Spleen (tissue), 7 donors: ENCODE measurements at regions not wholly inside any gene's neighbourhood (a gene's known extent, or its start where the extent isn't known, plus 50 kb on each side); places are given as distances from the start of the nearest gene placed in this dataset.

ENCODE experiments used
- POLR2A ChIP-seq, 3 donors: fragments of 450-650 bp; IDR thresholded peaks; one replicate each; pipeline ENCODE4 v1.5.1; 2017; ENCODE audit warnings: antibody characterized with exemption in 3 of 3, mild to moderate bottlenecking in 1 of 3
- POLR2AphosphoS5 ChIP-seq, 3 donors: sonication (generic); formaldehyde crosslinking; IDR thresholded peaks; one replicate each; pipeline ENCODE4 v1.5.1; 2017; ENCODE audit warnings: antibody characterized with exemption in 3 of 3
- TF ChIP-seq, protein P1 (sequence below), 11 experiments: fragments of 200-600 bp in 7 of 11; fragments of 450-650 bp in 4 of 11; sonication (generic) in 4 of 11; IDR thresholded peaks in 8 of 11; conservative IDR thresholded peaks in 3 of 11; 1 replicate in 7 of 11; 2 replicates in 4 of 11; pipeline versions ENCODE4 v1.4.0 to v1.8.0; 2016 to 2021; ENCODE audit warnings: antibody characterized with exemption in 11 of 11, inconsistent platforms in 4 of 11, mild to moderate bottlenecking in 1 of 11
- donor health status: DM: no; HTN: no; CAD: no; lungs with moderate emphysema.
- donor health status: DM: no; HTN: no; CAD: no.
- donor health status: DM: no; HTN: no; CAD: no.

DNA sequence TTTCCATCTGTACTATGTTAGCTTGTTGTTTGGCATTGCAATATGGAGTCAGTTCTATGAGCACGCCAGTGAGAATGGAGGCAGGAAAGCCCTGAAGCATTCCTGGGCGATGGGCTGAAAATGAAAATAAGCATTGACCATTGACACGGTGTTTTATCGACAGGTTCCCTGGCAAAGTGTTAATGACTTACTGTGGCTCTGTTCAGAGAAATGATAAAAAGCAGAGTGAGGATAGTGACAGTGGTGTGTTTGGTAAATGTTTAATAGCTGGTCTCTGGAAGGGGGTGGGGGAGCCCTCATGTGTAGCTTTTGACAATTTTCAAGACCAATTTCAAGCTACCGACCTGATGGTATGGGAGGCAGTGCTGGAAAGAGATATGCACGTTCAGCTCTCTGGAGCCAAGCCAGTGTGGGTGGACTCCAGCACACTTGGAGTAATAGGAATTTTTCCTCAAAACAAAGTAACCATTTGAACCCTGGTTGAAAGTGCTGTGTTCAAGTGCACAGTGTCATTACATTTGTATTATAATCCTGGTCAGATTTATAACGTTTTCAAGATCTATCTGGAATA, 341.7 kb upstream of the ROBO2 start:
- TF ChIP-seq, protein P1, sequence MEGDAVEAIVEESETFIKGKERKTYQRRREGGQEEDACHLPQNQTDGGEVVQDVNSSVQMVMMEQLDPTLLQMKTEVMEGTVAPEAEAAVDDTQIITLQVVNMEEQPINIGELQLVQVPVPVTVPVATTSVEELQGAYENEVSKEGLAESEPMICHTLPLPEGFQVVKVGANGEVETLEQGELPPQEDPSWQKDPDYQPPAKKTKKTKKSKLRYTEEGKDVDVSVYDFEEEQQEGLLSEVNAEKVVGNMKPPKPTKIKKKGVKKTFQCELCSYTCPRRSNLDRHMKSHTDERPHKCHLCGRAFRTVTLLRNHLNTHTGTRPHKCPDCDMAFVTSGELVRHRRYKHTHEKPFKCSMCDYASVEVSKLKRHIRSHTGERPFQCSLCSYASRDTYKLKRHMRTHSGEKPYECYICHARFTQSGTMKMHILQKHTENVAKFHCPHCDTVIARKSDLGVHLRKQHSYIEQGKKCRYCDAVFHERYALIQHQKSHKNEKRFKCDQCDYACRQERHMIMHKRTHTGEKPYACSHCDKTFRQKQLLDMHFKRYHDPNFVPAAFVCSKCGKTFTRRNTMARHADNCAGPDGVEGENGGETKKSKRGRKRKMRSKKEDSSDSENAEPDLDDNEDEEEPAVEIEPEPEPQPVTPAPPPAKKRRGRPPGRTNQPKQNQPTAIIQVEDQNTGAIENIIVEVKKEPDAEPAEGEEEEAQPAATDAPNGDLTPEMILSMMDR (IDR thresholded peaks at IDR 0.05 in 8 of 11, conservative IDR thresholded peaks at IDR 0.05 in 3 of 11) = no peak
- TF ChIP-seq POLR2A (IDR thresholded peaks at IDR 0.05) = no peak
- no peak for TF ChIP-seq POLR2AphosphoS5 (IDR thresholded peaks at IDR 0.05)
